Bronchial epithelial cell (primary cell): ENCODE measurements at regions not wholly inside any gene's neighbourhood (a gene's known extent, or its start where the extent isn't known, plus 50 kb on each side); places are given as distances from the start of the nearest gene placed in this dataset.
A peak's percentile ranks its signal among the peaks of the same experiment; 100 is the strongest.

Source experiments
- DNase-seq: peaks from one replicate; pipeline ENCODE4 v3.0.0-alpha.2; 2010; ENCODE audit warnings: low read depth
- FAIRE-seq: peaks from 2 replicates; lab custom pipeline; 2011; peaks lifted over from hg19 to GRCh38; lab: Jason Lieb, UNC
- H3K27me3 ChIP-seq: 2 replicates; pipeline ENCODE4 v1.5.1; 2011; ENCODE audit warnings: low read length; ENCODE audit not compliant: control insufficient read depth, insufficient read depth
- H3K36me3 ChIP-seq: 2 replicates; pipeline ENCODE4 v1.5.1; 2011; ENCODE audit warnings: low read length; ENCODE audit not compliant: control insufficient read depth, insufficient read depth
- H3K4me3 ChIP-seq: 2 replicates; pipeline ENCODE4 v1.5.1; 2011; ENCODE audit warnings: mild to moderate bottlenecking, low read depth, low read length, control low read depth
- CTCF ChIP-seq: IDR thresholded peaks from 2 replicates; pipeline ENCODE4 v1.5.1; 2011; ENCODE audit warnings: mild to moderate bottlenecking, moderate library complexity, low read length, control low read depth, inconsistent platforms; ENCODE audit not compliant: insufficient read depth, severe bottlenecking

DNA sequence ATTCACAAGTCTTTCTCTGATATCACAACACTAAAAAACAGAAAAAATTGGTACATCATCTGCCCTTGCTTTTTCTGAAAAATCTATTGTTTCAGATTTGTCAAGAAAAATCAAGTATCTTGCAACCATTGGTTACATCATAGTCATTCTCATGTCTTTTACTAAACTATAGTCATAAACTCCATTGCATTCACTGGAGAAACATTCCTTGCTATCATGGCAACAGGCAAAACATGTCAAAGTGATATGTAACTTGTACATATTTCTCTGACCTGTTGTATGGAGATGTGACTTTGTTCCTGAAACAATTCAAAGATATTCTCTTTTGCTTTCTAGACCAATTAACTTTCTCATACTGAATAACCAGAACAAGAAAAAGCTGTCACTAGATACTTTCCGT lies 121.9 kb upstream of the ANK2 start:
- DNase-seq = peak; percentile 7
- H3K36me3 ChIP-seq = no peaks in the 10 kb centered on the region
- no peak for FAIRE-seq

GRCh38 chr4:112931001-112931400 lies 118.5 kb upstream of the ANK2 start:
- Histone ChIP-seq H3K36me3 (no peaks in the 10 kb centered on the region), H3K4me3 (no peak overlapping the region), H3K27me3 (no peaks in the 10 kb centered on the region)
- FAIRE-seq (no peak), DNase-seq (no peak)
- TF ChIP-seq CTCF = no peak

More for the DNA sequence above, 121.9 kb upstream of the ANK2 start:
- no peak for TF ChIP-seq CTCF
- Histone ChIP-seq H3K4me3 (no peak overlapping the region), H3K27me3 (no peaks in the 10 kb centered on the region)

DNA sequence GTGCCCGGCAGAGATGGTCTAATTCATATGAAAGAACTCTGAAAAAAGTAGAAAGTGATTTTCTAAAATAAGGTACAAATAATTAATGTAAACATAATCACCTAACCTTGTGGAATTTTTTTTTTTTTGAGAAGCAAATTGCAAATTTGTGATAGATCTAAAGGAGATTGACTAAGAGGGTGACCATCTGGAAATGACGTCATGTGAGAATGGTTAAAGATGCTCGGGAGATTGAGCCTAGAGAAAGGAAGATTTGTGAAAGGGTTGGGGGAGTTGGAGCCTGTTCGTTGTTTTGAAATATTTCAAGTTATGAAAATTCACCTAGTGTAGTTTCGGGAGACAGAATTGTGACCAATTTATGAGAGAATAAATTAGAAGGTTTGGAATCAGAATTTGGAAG lies 115.7 kb upstream of the ANK2 start:
- no peak for TF ChIP-seq CTCF
- DNase-seq (no peak), FAIRE-seq (no peak)
- H3K36me3 ChIP-seq = no peaks in the 10 kb centered on the region
- no peak overlapping the region for H3K4me3 ChIP-seq
- no peaks in the 10 kb centered on the region for H3K27me3 ChIP-seq

GRCh38 chr4:112938461-112939058 lies 110.9 kb upstream of the ANK2 start:
- TF ChIP-seq CTCF = peak; percentile 50
- Histone ChIP-seq H3K4me3 (no peak overlapping the region), H3K27me3 (no peaks in the 10 kb centered on the region), H3K36me3 (no peaks in the 10 kb centered on the region)
- FAIRE-seq = no peak
- peak; percentile 56 for DNase-seq

DNA sequence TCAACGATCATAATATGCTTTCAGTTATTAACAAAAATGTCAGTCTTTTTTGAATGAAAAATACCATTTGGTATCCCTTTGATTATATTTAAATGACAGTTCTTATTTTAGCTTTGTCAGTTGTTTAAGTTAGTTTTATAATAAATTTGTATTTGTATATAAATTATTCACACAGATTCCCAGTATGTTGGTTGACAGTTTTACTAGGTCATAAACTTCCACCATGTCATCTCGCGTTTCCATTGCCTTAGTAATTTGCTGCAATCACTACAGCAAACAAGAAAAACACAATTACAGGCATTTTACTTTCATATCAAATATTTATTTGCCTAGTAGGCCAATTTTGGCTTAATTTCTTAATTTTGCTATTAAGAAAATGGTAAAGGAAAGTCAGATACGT lies 109.6 kb upstream of the ANK2 start:
- H3K4me3 ChIP-seq = no peak overlapping the region
- FAIRE-seq (no peak), DNase-seq (no peak)
- no peaks in the 10 kb centered on the region for H3K27me3 ChIP-seq
- no peak for TF ChIP-seq CTCF
- no peaks in the 10 kb centered on the region for H3K36me3 ChIP-seq

GRCh38 chr4:112940336-112940735 lies 109.1 kb upstream of the ANK2 start:
- Histone ChIP-seq H3K36me3 (no peaks in the 10 kb centered on the region), H3K4me3 (no peak overlapping the region), H3K27me3 (no peaks in the 10 kb centered on the region)
- no peak for TF ChIP-seq CTCF
- DNase-seq (no peak), FAIRE-seq (no peak)
